HG03520 (cell line): ENCODE measurements at regions not wholly inside any gene's neighbourhood (a gene's known extent, or its start where the extent isn't known, plus 50 kb on each side); places are given as distances from the start of the nearest gene placed in this dataset.
"Not testable (repeated sequence)": the region's sequence is repeated elsewhere in the genome, so short reads cannot be mapped to it uniquely, and the experiment has no call there.

Experiments
- ATAC-seq: cut with Tn5 transposase; IDR thresholded peaks from one replicate; pipeline ENCODE4 v1.9.1; 2021; ENCODE audit warnings: mild to moderate bottlenecking, moderate library complexity; ENCODE audit not compliant: unreplicated experiment

DNA sequence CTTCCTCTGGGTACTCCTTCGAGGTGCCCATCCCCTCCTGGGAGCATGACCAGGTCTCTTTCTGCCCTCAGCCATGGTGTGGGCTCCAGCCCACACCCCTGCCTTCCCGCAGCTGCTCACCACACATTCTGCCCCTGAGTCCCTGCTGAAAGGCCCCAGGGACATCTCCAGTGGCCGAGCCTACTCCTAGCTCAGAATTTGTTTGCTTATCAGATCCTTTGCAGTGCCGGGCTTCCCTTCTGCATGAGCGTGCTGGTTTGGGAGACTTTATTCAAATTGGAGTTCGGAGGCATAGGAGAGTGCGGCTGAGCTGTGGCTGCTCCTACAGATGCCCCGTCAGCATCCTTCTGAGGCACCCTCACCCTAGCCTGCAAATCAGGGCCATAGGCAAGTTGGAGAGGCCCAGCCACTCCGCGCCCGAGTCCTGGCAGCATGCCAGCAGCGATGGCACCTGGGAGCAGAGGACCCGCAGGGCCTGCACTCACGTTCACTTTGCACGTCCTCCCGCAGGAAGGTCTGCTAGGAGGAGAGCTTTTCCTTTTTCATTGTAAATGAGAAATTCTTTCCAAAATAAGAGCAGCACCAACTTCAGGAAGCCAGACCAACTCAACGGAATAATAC, 327.3 kb downstream of the QKI start:
- no peak for ATAC-seq

- ATAC-seq = no peak
Observed at GRCh38 chr6:163741342-163741741, 326.8 kb downstream of the QKI start.

DNA sequence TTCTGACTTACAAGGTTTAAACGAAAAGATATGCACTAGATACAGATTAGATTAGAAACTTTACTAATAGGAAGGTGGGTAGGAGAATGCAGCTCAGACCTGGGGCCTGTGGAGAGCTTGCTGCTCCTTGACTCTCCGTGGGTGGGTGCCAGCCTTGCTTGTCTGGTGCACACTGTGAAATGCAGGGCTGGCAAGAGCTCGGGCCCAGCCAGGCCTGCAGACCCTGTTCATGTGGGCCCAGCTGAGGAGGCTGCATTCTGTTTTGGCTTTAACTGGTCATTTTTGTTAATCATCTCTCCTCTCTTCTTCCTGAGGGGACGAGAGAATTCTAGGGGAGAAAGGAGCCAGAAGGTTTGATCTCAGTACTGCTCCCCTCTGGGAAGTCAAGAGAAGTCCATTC, 325.4 kb downstream of the QKI start:
- no peak for ATAC-seq

- no peak for ATAC-seq
Observed at GRCh38 chr6:163739408-163739725, 324.8 kb downstream of the QKI start.

DNA sequence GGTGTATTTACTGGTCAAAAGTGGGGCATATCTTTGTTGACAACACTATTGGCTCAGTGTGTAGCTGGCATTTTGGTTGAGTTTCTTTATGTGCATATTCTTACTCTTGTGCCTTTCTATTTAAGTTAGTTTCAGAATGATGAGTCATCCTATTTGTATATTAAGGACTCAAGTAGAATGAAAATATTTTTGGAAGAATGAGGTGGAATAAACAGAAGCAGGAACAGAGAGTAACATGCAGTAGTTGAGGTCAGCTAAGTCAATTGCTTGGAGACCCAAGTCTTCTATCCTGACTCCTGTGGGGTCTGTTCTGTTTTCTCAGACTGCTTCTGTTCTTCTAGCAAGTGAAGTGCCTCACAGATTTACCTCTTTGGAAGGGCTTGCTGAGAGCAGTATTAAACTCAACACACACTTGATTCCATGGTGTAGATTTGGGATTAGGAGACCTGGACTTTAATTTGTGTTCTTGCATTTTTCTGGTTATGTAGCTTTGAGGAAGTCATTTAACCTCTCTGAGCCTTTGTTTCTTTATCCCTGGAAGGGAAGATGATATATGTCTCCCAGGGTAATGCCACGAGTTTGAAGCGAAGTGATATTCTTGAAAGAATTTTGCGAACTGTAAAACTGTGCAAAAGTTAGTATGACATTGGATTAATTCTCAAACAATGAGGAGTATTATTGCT, 324.3 kb downstream of the QKI start:
- no peak for ATAC-seq

DNA sequence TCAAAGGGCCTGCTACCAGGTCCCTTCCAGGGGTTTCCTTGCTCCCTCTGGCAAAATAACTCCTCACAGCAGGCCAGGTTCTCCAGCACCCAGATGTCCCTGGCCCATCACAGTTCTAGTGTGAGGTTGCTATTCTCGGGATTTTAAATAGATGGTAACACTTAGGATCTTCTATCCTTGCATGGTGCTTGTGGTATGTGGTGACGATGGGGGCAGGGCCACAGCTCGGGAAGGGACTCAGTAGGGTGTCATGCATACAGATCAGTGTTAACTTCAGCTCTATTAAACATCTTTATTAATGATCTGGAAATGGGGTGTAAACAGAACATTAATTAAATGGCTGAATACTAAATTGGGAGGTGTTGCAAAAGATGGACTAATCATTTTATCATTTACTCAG, 323.8 kb downstream of the QKI start:
- ATAC-seq = no peak

DNA sequence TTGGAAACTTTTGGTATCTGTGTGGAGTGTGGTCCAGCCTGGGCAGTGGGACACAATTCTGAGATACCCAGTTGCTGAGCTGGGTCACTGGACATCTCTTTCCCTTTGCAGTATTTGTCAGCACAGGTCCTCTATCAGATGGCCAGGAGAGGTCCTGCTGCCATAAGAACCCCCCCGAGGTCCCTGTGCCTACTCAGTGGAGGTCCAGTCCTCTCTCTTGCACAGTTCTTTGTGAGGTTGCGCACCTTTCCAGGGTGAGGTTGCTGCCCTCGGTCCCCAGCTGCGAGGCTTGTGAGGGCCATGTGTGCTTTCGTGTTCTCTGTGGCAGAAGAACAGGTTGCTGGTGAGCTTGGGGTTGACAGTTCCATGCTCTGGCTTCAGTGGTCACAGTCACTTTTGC, 320.6 kb downstream of the QKI start:
- no peak for ATAC-seq

- no peak for ATAC-seq
Observed at GRCh38 chr6:163733061-163733460, 318.5 kb downstream of the QKI start.

DNA sequence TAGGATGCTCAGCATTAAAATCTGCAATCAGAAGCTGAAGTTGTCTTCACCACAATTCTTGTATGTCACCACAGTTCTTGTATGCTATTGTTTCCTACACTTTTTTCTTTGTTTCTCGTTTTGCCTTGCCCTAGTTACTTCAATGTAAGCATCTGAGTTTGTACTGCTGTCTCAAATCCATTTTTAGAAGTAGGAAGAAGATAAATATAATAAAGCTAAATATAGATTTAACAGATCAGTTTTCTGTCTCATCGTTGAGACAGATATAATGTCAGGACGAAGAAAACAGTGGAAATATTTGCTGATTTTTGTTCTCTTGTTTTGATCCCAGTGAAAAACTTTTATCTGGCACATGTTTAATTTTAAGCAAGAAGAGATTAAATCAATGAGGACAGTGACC, 318.0 kb downstream of the QKI start:
- ATAC-seq = no peak

DNA sequence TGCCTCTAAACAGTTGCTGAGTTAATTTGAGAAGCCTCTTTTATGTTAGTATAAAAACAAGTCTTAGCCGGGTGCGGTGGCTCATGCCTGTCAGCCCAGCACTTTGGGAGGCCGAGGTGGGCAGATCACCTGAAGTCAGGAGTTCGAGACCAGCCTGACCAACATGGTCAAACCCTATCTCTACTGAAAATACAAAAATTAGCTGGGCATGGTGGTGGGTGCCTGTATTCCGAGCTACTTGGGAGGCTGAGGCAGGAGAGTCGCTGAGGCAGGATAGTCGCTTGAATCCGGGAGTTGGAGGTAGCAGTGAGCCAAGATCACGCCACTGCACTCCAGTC, 317.5 kb downstream of the QKI start:
- ATAC-seq = not testable (repeated sequence)

- no peak for ATAC-seq
Observed at GRCh38 chr6:163731215-163732013, 316.9 kb downstream of the QKI start.

- no peak for ATAC-seq
Observed at GRCh38 chr6:163730246-163731210, 316.0 kb downstream of the QKI start.

- no peak for ATAC-seq
Observed at GRCh38 chr6:163729127-163729872, 314.8 kb downstream of the QKI start.

DNA sequence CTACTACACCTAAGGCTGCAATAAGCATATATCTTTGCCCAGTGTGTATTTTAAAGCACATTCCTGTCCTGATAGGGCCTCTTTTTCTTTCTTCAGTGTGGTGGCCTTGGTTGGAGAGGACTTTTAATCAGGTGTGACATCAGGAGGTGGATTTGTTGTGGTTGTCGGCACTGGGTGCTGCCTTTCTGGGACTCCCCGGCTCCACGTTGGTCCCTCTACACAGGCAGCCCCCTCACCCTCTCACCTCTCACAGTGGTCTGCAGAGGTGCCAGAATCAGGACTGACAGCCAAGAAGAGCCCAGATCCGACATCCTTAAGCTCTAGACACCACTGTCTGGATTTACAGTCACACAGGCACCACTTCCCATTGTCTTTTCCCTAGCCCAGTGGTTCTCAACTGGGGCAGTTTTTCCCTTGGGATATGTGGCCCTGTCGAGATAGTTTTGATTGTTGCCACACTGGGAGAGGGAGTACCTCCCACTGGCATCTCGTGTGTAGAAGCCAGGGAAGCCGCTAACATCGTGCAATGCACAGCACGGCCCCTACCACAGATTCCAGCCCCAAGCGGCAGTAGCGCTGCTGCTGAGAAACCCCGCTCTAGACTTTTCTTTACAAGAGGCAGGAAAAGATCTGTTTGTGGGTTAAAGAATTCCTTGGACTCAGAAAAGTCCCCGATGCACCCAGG, 314.1 kb downstream of the QKI start:
- no peak for ATAC-seq

DNA sequence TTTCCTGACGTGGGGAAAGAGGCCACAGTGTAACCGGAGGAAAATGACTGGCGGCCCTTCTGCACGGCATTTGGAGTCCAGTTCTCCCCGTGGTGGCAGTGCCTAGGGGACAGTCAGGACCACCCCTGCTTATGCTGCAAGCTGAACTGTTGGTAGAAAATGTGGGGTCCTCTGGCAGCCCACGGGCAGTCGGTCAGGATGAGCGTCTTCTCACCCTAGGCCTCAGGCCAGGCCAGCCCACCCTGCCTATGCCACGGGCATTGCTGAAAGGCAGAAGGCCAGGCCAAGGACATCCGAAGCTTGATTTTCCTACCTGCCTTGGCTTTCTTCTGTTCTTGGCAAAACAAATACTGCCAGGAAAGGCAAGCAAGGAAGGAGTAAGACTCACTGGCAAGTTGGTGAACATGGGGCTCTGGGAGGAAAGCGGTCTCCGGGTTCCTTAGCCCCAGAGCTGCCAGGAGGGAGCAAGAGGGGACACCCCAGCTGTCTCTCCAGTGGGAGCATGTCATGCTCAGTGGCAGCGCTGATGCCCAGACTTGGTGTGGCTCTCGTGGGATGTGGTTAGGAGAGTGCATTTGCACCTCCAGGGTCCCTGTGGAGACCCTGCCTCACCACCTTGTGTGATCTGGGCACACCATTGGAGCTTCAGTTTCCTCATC, 311.6 kb downstream of the QKI start:
- ATAC-seq = no peak

GRCh38 chr6:163725008-163725941, 310.8 kb downstream of the QKI start:
- ATAC-seq = no peak

DNA sequence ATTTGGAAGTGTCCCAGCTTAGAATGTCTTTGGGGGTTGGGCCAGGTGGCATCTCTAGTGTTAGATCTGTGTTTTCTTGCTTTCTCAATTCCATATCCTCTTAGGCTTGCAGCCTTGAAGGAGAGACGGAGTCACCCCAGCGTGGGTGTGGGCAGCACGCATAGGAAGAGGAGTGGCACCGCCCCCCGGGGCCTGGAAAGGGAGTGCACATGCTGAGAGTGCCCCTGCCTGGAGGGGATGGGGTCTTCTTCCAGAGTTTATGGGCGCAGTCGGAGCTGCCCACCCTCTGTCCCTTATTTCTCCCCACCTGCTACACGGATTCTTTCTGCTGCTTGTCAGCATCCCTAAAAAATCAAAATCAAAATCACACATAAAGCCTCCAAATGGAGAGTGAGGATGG, 309.7 kb downstream of the QKI start:
- no peak for ATAC-seq

DNA sequence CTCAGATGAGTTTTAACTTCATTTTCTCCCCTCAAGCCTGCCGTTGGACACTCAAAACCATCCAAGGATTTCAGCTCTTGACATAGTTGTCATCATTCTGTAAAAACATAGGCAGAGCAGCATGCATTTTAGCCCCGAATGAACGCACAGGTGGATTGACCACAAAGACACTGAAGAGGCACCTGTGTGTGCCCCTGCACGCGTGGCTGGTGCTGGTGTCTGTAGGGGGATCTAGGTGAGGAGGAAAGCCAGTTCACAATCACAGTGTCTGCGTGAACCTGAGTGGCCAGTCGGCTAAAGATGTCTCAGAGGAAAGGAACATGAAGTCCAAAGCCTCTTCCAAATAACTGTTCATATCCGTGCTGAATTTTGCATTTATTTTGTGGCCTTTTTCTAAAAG, 309.2 kb downstream of the QKI start:
- ATAC-seq = no peak
